Ascending aorta (tissue), 2 donors: ENCODE measurements at regions not wholly inside any gene's neighbourhood (a gene's known extent, or its start where the extent isn't known, plus 50 kb on each side); places are given as distances from the start of the nearest gene placed in this dataset.

Source experiments
- DNase-seq, 2 donors: peaks; one replicate each; pipeline ENCODE4 v3.0.0-alpha.2; 2019; ENCODE audit warnings: low spot score in 2 of 2
- H3K27ac ChIP-seq, 2 donors: fragments of 200-600 bp; sonication (generic); one replicate each; pipeline ENCODE4 v1.5.1; 2016 to 2017; ENCODE audit warnings: mild to moderate bottlenecking in 1 of 2
- H3K27me3 ChIP-seq: fragments of 200-600 bp; sonication (generic); one replicate; pipeline ENCODE4 v1.5.1; 2017
- H3K36me3 ChIP-seq, 2 donors: fragments of 200-600 bp; sonication (generic); one replicate each; pipeline ENCODE4 v1.5.1; 2016
- H3K4me1 ChIP-seq, 2 donors: fragments of 200-600 bp; sonication (generic); one replicate each; pipeline ENCODE4 v1.5.1; 2016 to 2017; ENCODE audit warnings: mild to moderate bottlenecking in 1 of 2
- H3K4me3 ChIP-seq, 2 donors: fragments of 200-600 bp; sonication (generic); one replicate each; pipeline ENCODE4 v1.5.1; 2016 to 2017; ENCODE audit warnings: mild to moderate bottlenecking in 1 of 2
- H3K9me3 ChIP-seq, 2 donors: fragments of 200-600 bp; sonication (generic); one replicate each; pipeline ENCODE4 v1.5.1; 2016
- CTCF ChIP-seq, 3 experiments: fragments of 200-600 bp in 2 of 3; fragments of 450-650 bp in 1 of 3; sonication (generic) in 2 of 3; IDR thresholded peaks; one replicate each; pipeline ENCODE4 v1.5.1; 2016 to 2019; ENCODE audit warnings: antibody characterized with exemption in 3 of 3, mild to moderate bottlenecking in 1 of 3, moderate library complexity in 1 of 3
- intact Hi-C: fragments of 100-400 bp; cut with DNase I; formaldehyde crosslinking; loops from one replicate; pipeline ENCODE4 v1.15.1; 2023

- intact Hi-C loops, result no loop called here
- no peak overlapping the region for H3K27ac ChIP-seq
- no peaks in the 10 kb centered on the region for H3K9me3 ChIP-seq
- no peak for TF ChIP-seq CTCF (IDR thresholded peaks at IDR 0.05)
- no peak for DNase-seq
- H3K4me1 ChIP-seq, result no peaks in the 10 kb centered on the region
- H3K27me3 ChIP-seq, result no peaks in the 10 kb centered on the region
- H3K4me3 ChIP-seq, result no peak overlapping the region
- no peaks in the 10 kb centered on the region for H3K36me3 ChIP-seq
Observed at GRCh38 chr5:126269511-126269910, 153.7 kb upstream of the GRAMD2B start.

- Histone ChIP-seq H3K27ac (no peak overlapping the region), H3K4me1 (no peaks in the 10 kb centered on the region), H3K4me3 (no peak overlapping the region), H3K36me3 (no peaks in the 10 kb centered on the region), H3K27me3 (no peaks in the 10 kb centered on the region), H3K9me3 (no peaks in the 10 kb centered on the region)
- DNase-seq, result no peak
- no peak for TF ChIP-seq CTCF (IDR thresholded peaks at IDR 0.05)
- intact Hi-C loops, result no loop called here
Observed at GRCh38 chr5:126271141-126271540, 152.1 kb upstream of the GRAMD2B start.

GRCh38 chr5:126274076-126274762 is 149.0 kb upstream of the GRAMD2B start:
- no peaks in the 10 kb centered on the region for H3K36me3 ChIP-seq
- H3K9me3 ChIP-seq, result no peaks in the 10 kb centered on the region
- intact Hi-C loops, result no loop called here
- H3K27me3 ChIP-seq, result no peaks in the 10 kb centered on the region
- H3K27ac ChIP-seq, result no peak overlapping the region
- TF ChIP-seq CTCF (IDR thresholded peaks at IDR 0.05), result no peak
- no peak overlapping the region for H3K4me3 ChIP-seq
- no peak for DNase-seq
- H3K4me1 ChIP-seq, result no peaks in the 10 kb centered on the region

- Histone ChIP-seq H3K4me3 (no peak overlapping the region), H3K27me3 (no peaks in the 10 kb centered on the region), H3K27ac (no peak overlapping the region), H3K9me3 (no peaks in the 10 kb centered on the region), H3K4me1 (no peaks in the 10 kb centered on the region), H3K36me3 (no peaks in the 10 kb centered on the region)
- intact Hi-C loops, result no loop called here
- no peak for TF ChIP-seq CTCF (IDR thresholded peaks at IDR 0.05)
- no peak for DNase-seq
Observed at GRCh38 chr5:126274763-126275125, 148.5 kb upstream of the GRAMD2B start.

- no peaks in the 10 kb centered on the region for H3K9me3 ChIP-seq
- TF ChIP-seq CTCF (IDR thresholded peaks at IDR 0.05), result no peak
- intact Hi-C loops, result no loop called here
Observed at GRCh38 chr5:126277762-126278161, 145.4 kb upstream of the GRAMD2B start.

GRCh38 chr5:126280343-126280742 is 142.9 kb upstream of the GRAMD2B start:
- H3K4me1 ChIP-seq, result no peaks in the 10 kb centered on the region
- intact Hi-C loops, result no loop called here
- H3K27me3 ChIP-seq, result no peaks in the 10 kb centered on the region
- no peak overlapping the region for H3K4me3 ChIP-seq
- H3K27ac ChIP-seq, result no peak overlapping the region
- DNase-seq, result no peak
- TF ChIP-seq CTCF (IDR thresholded peaks at IDR 0.05), result no peak
- H3K9me3 ChIP-seq, result no peaks in the 10 kb centered on the region
- H3K36me3 ChIP-seq, result no peaks in the 10 kb centered on the region

More at GRCh38 chr5:126277762-126278161, 145.4 kb upstream of the GRAMD2B start:
- Histone ChIP-seq H3K36me3 (no peaks in the 10 kb centered on the region), H3K27ac (no peak overlapping the region), H3K4me3 (no peak overlapping the region), H3K4me1 (no peaks in the 10 kb centered on the region), H3K27me3 (no peaks in the 10 kb centered on the region)
- DNase-seq, result no peak
